Keratinocyte (primary cell): ENCODE measurements at regions not wholly inside any gene's neighbourhood (a gene's known extent, or its start where the extent isn't known, plus 50 kb on each side); places are given as distances from the start of the nearest gene placed in this dataset.

Source experiments
- DNase-seq: peaks from one replicate; pipeline ENCODE4 v3.0.0-alpha.2; 2011; ENCODE audit warnings: low read depth, missing footprints, low spot score
- FAIRE-seq: peaks from 2 replicates; lab custom pipeline; 2011; peaks lifted over from hg19 to GRCh38; lab: Jason Lieb, UNC
- H2AFZ ChIP-seq: 2 replicates; pipeline ENCODE4 v1.6.0; 2012; ENCODE audit warnings: low read length, control low read depth, inconsistent platforms; ENCODE audit not compliant: control insufficient read depth
- H3K27ac ChIP-seq: 2 replicates; pipeline ENCODE4 v1.5.1; 2011; ENCODE audit warnings: low read length; ENCODE audit not compliant: control insufficient read depth, insufficient read depth
- H3K27me3 ChIP-seq: 3 replicates; pipeline ENCODE4 v1.6.0; 2011; ENCODE audit warnings: low read length; ENCODE audit not compliant: control insufficient read depth, insufficient read depth; ENCODE audit errors: extremely low read depth
- H3K36me3 ChIP-seq, 2 experiments: 2 replicates in 1 of 2; 3 replicates in 1 of 2; pipeline ENCODE4 v1.5.1; 2011; ENCODE audit warnings: low read length in 2 of 2, mild to moderate bottlenecking in 1 of 2; ENCODE audit not compliant: control insufficient read depth in 2 of 2, insufficient read depth in 2 of 2; ENCODE audit errors: extremely low read depth in 1 of 2
- H3K4me1 ChIP-seq: 3 replicates; pipeline ENCODE4 v1.5.1; 2011; ENCODE audit warnings: low read length; ENCODE audit not compliant: control insufficient read depth, insufficient read depth; ENCODE audit errors: extremely low read depth
- H3K4me2 ChIP-seq: 3 replicates; pipeline ENCODE4 v1.6.0; 2011; ENCODE audit warnings: low read depth, low read length; ENCODE audit not compliant: control insufficient read depth, insufficient read depth; ENCODE audit errors: extremely low read depth
- H3K4me3 ChIP-seq, 3 experiments: fragments of 200-600 bp in 1 of 3; sonication (generic) in 1 of 3; 2 replicates in 2 of 3; 3 replicates in 1 of 3; pipeline ENCODE4 v1.5.1; 2011 to 2016; ENCODE audit warnings: low read length in 3 of 3, mild to moderate bottlenecking in 3 of 3, control low read depth in 2 of 3, inconsistent platforms in 1 of 3, low read depth in 1 of 3, mixed read lengths in 1 of 3, mixed run types in 1 of 3, moderate library complexity in 1 of 3; ENCODE audit not compliant: control insufficient read depth in 2 of 3, insufficient read depth in 2 of 3; ENCODE audit errors: extremely low read depth in 1 of 3
- H3K79me2 ChIP-seq: 2 replicates; pipeline ENCODE4 v1.6.0; 2012; ENCODE audit warnings: low read length; ENCODE audit not compliant: control insufficient read depth, insufficient read depth
- H3K9ac ChIP-seq: 3 replicates; pipeline ENCODE4 v1.6.0; 2011; ENCODE audit warnings: low read length; ENCODE audit not compliant: control insufficient read depth, insufficient read depth; ENCODE audit errors: extremely low read depth
- H3K9me1 ChIP-seq: 3 replicates; pipeline ENCODE4 v1.6.0; 2011; ENCODE audit warnings: low read length; ENCODE audit not compliant: control insufficient read depth, insufficient read depth; ENCODE audit errors: extremely low read depth
- H3K9me3 ChIP-seq: 2 replicates; pipeline ENCODE4 v1.5.1; 2012; ENCODE audit warnings: low read depth, low read length; ENCODE audit not compliant: control insufficient read depth
- H4K20me1 ChIP-seq: 3 replicates; pipeline ENCODE4 v1.6.0; 2011; ENCODE audit warnings: low read length; ENCODE audit not compliant: control insufficient read depth, insufficient read depth; ENCODE audit errors: extremely low read depth
- CTCF ChIP-seq, 3 experiments: IDR thresholded peaks in 1 of 3; conservative IDR thresholded peaks in 1 of 3; optimal IDR thresholded peaks in 1 of 3; 2 replicates in 2 of 3; 3 replicates in 1 of 3; pipeline versions ENCODE3 to v1.5.1; 2011; ENCODE audit warnings: low read length in 3 of 3, mild to moderate bottlenecking in 3 of 3, moderate library complexity in 2 of 3, control low read depth in 1 of 3, inconsistent platforms in 1 of 3; ENCODE audit not compliant: insufficient read depth in 2 of 3; ENCODE audit errors: extremely low read depth in 1 of 3
- EZH2 ChIP-seq: IDR thresholded peaks from one replicate; pipeline ENCODE4 v1.6.1; 2012; ENCODE audit warnings: inconsistent platforms, mild to moderate bottlenecking, low read length, moderate library complexity
- dilution Hi-C: fragments of 300-500 bp; cut with MboI; formaldehyde crosslinking; loops from one replicate; pipeline ENCODE4 v1.7.0; 2020; ENCODE audit warnings: low sequenced_read_pairs; ENCODE audit not compliant: extremely low pct_ligation_motif_present

GRCh38 chr10:69740126-69740525 lies 61.6 kb upstream of the COL13A1 start:
- Histone ChIP-seq H3K27me3 (no peaks in the 10 kb centered on the region), H3K9me3 (no peaks in the 10 kb centered on the region), H3K79me2 (no peaks in the 10 kb centered on the region), H4K20me1 (no peaks in the 10 kb centered on the region), H3K27ac (no peak overlapping the region), H3K9me1 (no peaks in the 10 kb centered on the region), H3K4me2 (no peak overlapping the region), H3K4me1 (peaks cover 1% of the 10 kb centered on the region), H2AFZ (no peak overlapping the region), H3K4me3 (no peak overlapping the region), H3K9ac (no peak overlapping the region), H3K36me3 (no peaks in the 10 kb centered on the region)
- TF ChIP-seq CTCF (optimal IDR thresholded peaks at IDR 0.05 in 1 of 3, IDR thresholded peaks at IDR 0.05 in 1 of 3, conservative IDR thresholded peaks at IDR 0.05 in 1 of 3; ENCODE audit: extremely low read depth in 1 of 3, insufficient read depth in 2 of 3, low read length in 3 of 3): no peak
- no peak for TF ChIP-seq EZH2
- no peak for DNase-seq
- dilution Hi-C loops: no loop called here
- no peak for FAIRE-seq

- H3K4me3 ChIP-seq: no peak overlapping the region
- H4K20me1 ChIP-seq: no peaks in the 10 kb centered on the region
- DNase-seq: no peak
- H3K4me1 ChIP-seq: peaks cover 2% of the 10 kb centered on the region
- FAIRE-seq: no peak
- no peaks in the 10 kb centered on the region for H3K36me3 ChIP-seq
- no peaks in the 10 kb centered on the region for H3K9me1 ChIP-seq
- H3K4me2 ChIP-seq: no peak overlapping the region
- H2AFZ ChIP-seq: no peak overlapping the region
- dilution Hi-C loops: no loop called here
- no peak overlapping the region for H3K27ac ChIP-seq
- no peaks in the 10 kb centered on the region for H3K27me3 ChIP-seq
- H3K9ac ChIP-seq: no peak overlapping the region
- H3K9me3 ChIP-seq: no peaks in the 10 kb centered on the region
- H3K79me2 ChIP-seq: no peaks in the 10 kb centered on the region
- TF ChIP-seq CTCF (optimal IDR thresholded peaks at IDR 0.05 in 1 of 3, IDR thresholded peaks at IDR 0.05 in 1 of 3, conservative IDR thresholded peaks at IDR 0.05 in 1 of 3; ENCODE audit: extremely low read depth in 1 of 3, insufficient read depth in 2 of 3, low read length in 3 of 3): no peak
- no peak for TF ChIP-seq EZH2
Observed at GRCh38 chr10:69741252-69741651, 60.5 kb upstream of the COL13A1 start.
